ENCODE measurements at regions not wholly inside any gene's neighbourhood (a gene's known extent, or its start where the extent isn't known, plus 50 kb on each side); places are given as distances from the start of the nearest gene placed in this dataset.

- no peak for DNase-seq (ENCODE audit: low spot score in 2 of 2)
- no peaks in the 10 kb centered on the region for H3K27me3 ChIP-seq
- H3K36me3 ChIP-seq = no peaks in the 10 kb centered on the region
- no peak overlapping the region for H3K4me3 ChIP-seq
- TF ChIP-seq CTCF (IDR thresholded peaks at IDR 0.05) (no peak), POLR2AphosphoS5 (IDR thresholded peaks at IDR 0.05) (no peak), POLR2A (IDR thresholded peaks at IDR 0.05) (no peak)
- intact Hi-C loops (cut with DNase I; ENCODE audit: low total_unique reads) = no loop called here
- H3K4me1 ChIP-seq = no peaks in the 10 kb centered on the region
- H3K9me3 ChIP-seq = no peaks in the 10 kb centered on the region
- H3K27ac ChIP-seq = no peak overlapping the region
Measured at GRCh38 chr11:121958323-121958970, 157.6 kb downstream of the BLID start.

GRCh38 chr11:121953122-121953521, 162.9 kb downstream of the BLID start:
- Histone ChIP-seq H3K9me3 (no peaks in the 10 kb centered on the region), H3K4me1 (no peaks in the 10 kb centered on the region), H3K36me3 (no peaks in the 10 kb centered on the region), H3K27ac (no peak overlapping the region), H3K4me3 (no peak overlapping the region), H3K27me3 (no peaks in the 10 kb centered on the region)
- no peak for TF ChIP-seq POLR2AphosphoS5 (IDR thresholded peaks at IDR 0.05)
- TF ChIP-seq POLR2A (IDR thresholded peaks at IDR 0.05) = no peak
- TF ChIP-seq CTCF (IDR thresholded peaks at IDR 0.05) = no peak
- intact Hi-C loops (cut with DNase I; ENCODE audit: low total_unique reads) = no loop called here
- no peak for DNase-seq (ENCODE audit: low spot score in 2 of 2)

- no peaks in the 10 kb centered on the region for H3K27me3 ChIP-seq
- TF ChIP-seq POLR2AphosphoS5 (IDR thresholded peaks at IDR 0.05) (no peak), CTCF (IDR thresholded peaks at IDR 0.05) (no peak)
- H3K4me3 ChIP-seq = no peak overlapping the region
- intact Hi-C loops (cut with DNase I; ENCODE audit: low total_unique reads) = no loop called here
- no peaks in the 10 kb centered on the region for H3K9me3 ChIP-seq
- no peak overlapping the region for H3K27ac ChIP-seq
- DNase-seq (ENCODE audit: low spot score in 2 of 2) = no peak
- H3K36me3 ChIP-seq = no peaks in the 10 kb centered on the region
- H3K4me1 ChIP-seq = no peaks in the 10 kb centered on the region
Measured at GRCh38 chr11:121950160-121950559, 165.9 kb downstream of the BLID start.

GRCh38 chr11:121946514-121946913, 169.5 kb downstream of the BLID start:
- H3K27me3 ChIP-seq = no peaks in the 10 kb centered on the region
- no peak overlapping the region for H3K4me3 ChIP-seq
- no peaks in the 10 kb centered on the region for H3K4me1 ChIP-seq
- no peak for TF ChIP-seq POLR2A (IDR thresholded peaks at IDR 0.05)
- TF ChIP-seq POLR2AphosphoS5 (IDR thresholded peaks at IDR 0.05) = no peak
- TF ChIP-seq CTCF (IDR thresholded peaks at IDR 0.05) = no peak
- DNase-seq (ENCODE audit: low spot score in 2 of 2) = no peak
- H3K27ac ChIP-seq = no peak overlapping the region
- H3K9me3 ChIP-seq = no peaks in the 10 kb centered on the region
- H3K36me3 ChIP-seq = no peaks in the 10 kb centered on the region
- intact Hi-C loops (cut with DNase I; ENCODE audit: low total_unique reads) = no loop called here

GRCh38 chr11:121944556-121945230, 171.3 kb downstream of the BLID start:
- intact Hi-C loops (cut with DNase I; ENCODE audit: low total_unique reads) = no loop called here
- no peak for DNase-seq (ENCODE audit: low spot score in 2 of 2)
- Histone ChIP-seq H3K27ac (no peak overlapping the region), H3K27me3 (no peaks in the 10 kb centered on the region), H3K36me3 (no peaks in the 10 kb centered on the region), H3K4me3 (no peak overlapping the region), H3K9me3 (no peaks in the 10 kb centered on the region), H3K4me1 (no peaks in the 10 kb centered on the region)
- TF ChIP-seq POLR2A (IDR thresholded peaks at IDR 0.05) = no peak
- TF ChIP-seq CTCF (IDR thresholded peaks at IDR 0.05) = no peak
- no peak for TF ChIP-seq POLR2AphosphoS5 (IDR thresholded peaks at IDR 0.05)

Measured in breast epithelium (tissue), 4 donors.